H9 (cell line): ENCODE measurements at regions not wholly inside any gene's neighbourhood (a gene's known extent, or its start where the extent isn't known, plus 50 kb on each side); places are given as distances from the start of the nearest gene placed in this dataset.

Experiments used
- DNase-seq: peaks from one replicate; pipeline ENCODE4 v3.0.0-alpha.2; 2017
- H2AFZ ChIP-seq: one replicate; pipeline ENCODE4 v1.6.1; 2013; ENCODE audit warnings: mild to moderate bottlenecking, low read length, control low read depth, moderate library complexity
- H2AK5ac ChIP-seq: 2 replicates; pipeline ENCODE4 v1.6.1; 2013; ENCODE audit warnings: low read length, control low read depth, mixed read lengths; ENCODE audit not compliant: insufficient read length
- H2BK120ac ChIP-seq: one replicate; pipeline ENCODE4 v1.6.1; 2013; ENCODE audit warnings: low read depth, mild to moderate bottlenecking, low read length, control low read depth, inconsistent platforms; ENCODE audit not compliant: poor library complexity, severe bottlenecking
- H2BK12ac ChIP-seq: 2 replicates; pipeline ENCODE4 v1.6.1; 2013; ENCODE audit warnings: low read length, control low read depth, mixed read lengths, low read depth; ENCODE audit not compliant: insufficient read length
- H2BK15ac ChIP-seq: 2 replicates; pipeline ENCODE4 v1.6.1; 2013; ENCODE audit warnings: low read depth, low read length, control low read depth
- H2BK20ac ChIP-seq: one replicate; pipeline ENCODE4 v1.6.1; 2013; ENCODE audit warnings: low read depth, mild to moderate bottlenecking, low read length, control low read depth, inconsistent platforms; ENCODE audit not compliant: poor library complexity, severe bottlenecking
- H2BK5ac ChIP-seq: 2 replicates; pipeline ENCODE4 v1.6.1; 2013; ENCODE audit warnings: low read length, control low read depth, mixed read lengths; ENCODE audit not compliant: insufficient read length
- H3K14ac ChIP-seq: 2 replicates; pipeline ENCODE4 v1.6.1; 2013; ENCODE audit warnings: low read length, control low read depth; ENCODE audit not compliant: insufficient read depth
- H3K18ac ChIP-seq: 2 replicates; pipeline ENCODE4 v1.6.1; 2013; ENCODE audit warnings: low read depth, mild to moderate bottlenecking, mixed read lengths, low read length, control low read depth; ENCODE audit not compliant: insufficient read length
- H3K23ac ChIP-seq: 2 replicates; pipeline ENCODE4 v1.6.1; 2013; ENCODE audit warnings: low read length, control low read depth, mixed read lengths, low read depth; ENCODE audit not compliant: insufficient read length
- H3K23me2 ChIP-seq: 2 replicates; pipeline ENCODE4 v1.6.1; 2013; ENCODE audit warnings: low read depth, mild to moderate bottlenecking, mixed read lengths, low read length, control low read depth; ENCODE audit not compliant: insufficient read length, poor library complexity, severe bottlenecking
- H3K27ac ChIP-seq: 2 replicates; pipeline ENCODE4 v1.5.1; 2013; ENCODE audit warnings: low read length, control low read depth, mixed read lengths, low read depth; ENCODE audit not compliant: insufficient read length
- H3K27me3 ChIP-seq: 2 replicates; pipeline ENCODE4 v1.6.1; 2013; ENCODE audit warnings: low read length, control low read depth, inconsistent platforms; ENCODE audit not compliant: insufficient read depth
- H3K4ac ChIP-seq: 2 replicates; pipeline ENCODE4 v1.6.1; 2013; ENCODE audit warnings: low read depth, mild to moderate bottlenecking, control low read depth, inconsistent platforms, low read length, moderate library complexity
- H3K4me1 ChIP-seq: 2 replicates; pipeline ENCODE4 v1.6.1; 2013; ENCODE audit warnings: low read length, control low read depth, inconsistent platforms; ENCODE audit not compliant: insufficient read depth
- H3K4me2 ChIP-seq: 2 replicates; pipeline ENCODE4 v1.6.1; 2013; ENCODE audit warnings: low read length, control low read depth, mixed read lengths; ENCODE audit not compliant: insufficient read length, insufficient read depth
- H3K56ac ChIP-seq: 2 replicates; pipeline ENCODE4 v1.6.1; 2013; ENCODE audit warnings: low read depth, mild to moderate bottlenecking, mixed read lengths, low read length, control low read depth; ENCODE audit not compliant: insufficient read length
- H3K79me1 ChIP-seq: 2 replicates; pipeline ENCODE4 v1.6.1; 2013; ENCODE audit warnings: low read depth, mild to moderate bottlenecking, moderate library complexity, low read length, control low read depth, inconsistent platforms; ENCODE audit not compliant: insufficient read depth, poor library complexity, severe bottlenecking
- H3K79me2 ChIP-seq: 2 replicates; pipeline ENCODE4 v1.6.1; 2013; ENCODE audit warnings: low read length, control low read depth, inconsistent platforms; ENCODE audit not compliant: insufficient read depth
- H3K9ac ChIP-seq: 2 replicates; pipeline ENCODE4 v1.6.1; 2013; ENCODE audit warnings: low read length, control low read depth, mixed read lengths; ENCODE audit not compliant: insufficient read length; ENCODE audit errors: extremely low read depth
- H3K9me3 ChIP-seq: one replicate; pipeline ENCODE4 v1.6.1; 2013; ENCODE audit warnings: low read depth, low read length, inconsistent platforms; ENCODE audit not compliant: control insufficient read depth
- H3T11ph ChIP-seq: one replicate; pipeline ENCODE4 v1.6.1; 2013; ENCODE audit warnings: mild to moderate bottlenecking, low read length, control low read depth, inconsistent platforms
- H4K20me1 ChIP-seq: one replicate; pipeline ENCODE4 v1.6.1; 2013; ENCODE audit not compliant: control insufficient read depth, insufficient read length, insufficient read depth
- H4K5ac ChIP-seq: 2 replicates; pipeline ENCODE4 v1.6.1; 2013; ENCODE audit warnings: low read depth, mild to moderate bottlenecking, mixed read lengths, low read length, control low read depth; ENCODE audit not compliant: insufficient read length
- H4K8ac ChIP-seq: replicated peaks from 2 replicates; pipeline ENCODE4 v1.6.1; 2013; ENCODE audit warnings: low read length, control low read depth, mixed read lengths, low read depth; ENCODE audit not compliant: insufficient read length
- H4K91ac ChIP-seq: 2 replicates; pipeline ENCODE4 v1.6.1; 2013; ENCODE audit warnings: low read depth, mild to moderate bottlenecking, moderate library complexity, mixed read lengths, low read length, control low read depth; ENCODE audit not compliant: insufficient read length
- H3K27ac Mint-ChIP-seq, 3 experiments: 2 replicates in 2 of 3; 3 replicates in 1 of 3; pipeline ENCODE4 v1.8.0; 2020 to 2021; ENCODE audit warnings: mixed read lengths in 3 of 3, mild to moderate bottlenecking in 1 of 3, moderate library complexity in 1 of 3
- H3K27me3 Mint-ChIP-seq: 2 replicates; pipeline ENCODE4 v1.8.0; 2021; ENCODE audit warnings: low read depth, mild to moderate bottlenecking, moderate library complexity, mixed read lengths
- H3K36me3 Mint-ChIP-seq, 3 experiments: 2 replicates in 2 of 3; 3 replicates in 1 of 3; pipeline ENCODE4 v1.8.0; 2020 to 2021; ENCODE audit warnings: low read depth in 3 of 3, mixed read lengths in 3 of 3; ENCODE audit not compliant: insufficient read depth in 1 of 3
- H3K4me1 Mint-ChIP-seq, 2 experiments: 2 replicates each; pipeline ENCODE4 v1.8.0; 2020; ENCODE audit warnings: mixed read lengths in 2 of 2
- H3K4me3 Mint-ChIP-seq, 2 experiments: 2 replicates in 1 of 2; 3 replicates in 1 of 2; pipeline ENCODE4 v1.8.0; 2020 to 2021; ENCODE audit warnings: mild to moderate bottlenecking in 2 of 2, mixed read lengths in 2 of 2, moderate library complexity in 1 of 2
- H3K9me3 Mint-ChIP-seq, 2 experiments: 2 replicates in 1 of 2; 3 replicates in 1 of 2; pipeline ENCODE4 v1.8.0; 2020; ENCODE audit warnings: mild to moderate bottlenecking in 2 of 2, mixed read lengths in 2 of 2, moderate library complexity in 1 of 2
- WGBS: extraction: QIAGEN DNeasy Blood & Tissue Kit; methylation state at CpG from one replicate; pipeline ENCODE4 v1.1.7; 2013; ENCODE audit warnings: missing lambda C conversion rate, low lambda C conversion rate, mixed read lengths; ENCODE audit not compliant: insufficient read length; ENCODE audit errors: extremely low coverage; 5-methylcytosine and 5-hydroxymethylcytosine counted together
- TF ChIP-seq, protein P1 (sequence below): fragments of 200-600 bp; sonication (generic); conservative IDR thresholded peaks from 3 replicates; pipeline ENCODE4 v1.8.0; 2021; ENCODE audit warnings: antibody characterized with exemption, mild to moderate bottlenecking

GRCh38 chr18:44324361-44324760, 356.3 kb upstream of the SETBP1 start:
- Histone ChIP-seq H3K79me2 (no peaks in the 10 kb centered on the region), H3K4ac (no peak overlapping the region), H3K79me1 (no peaks in the 10 kb centered on the region), H3K23ac (no peak overlapping the region), H2BK15ac (no peak overlapping the region), H3K27me3 (no peaks in the 10 kb centered on the region), H2AK5ac (no peak overlapping the region), H3K56ac (no peak overlapping the region), H3K27ac (no peak overlapping the region), H2AFZ (no peak overlapping the region), H4K20me1 (no peaks in the 10 kb centered on the region), H3K18ac (no peak overlapping the region), H3K14ac (no peak overlapping the region), H4K91ac (no peak overlapping the region), H3K23me2 (no peaks in the 10 kb centered on the region), H4K5ac (no peak overlapping the region), H3K4me1 (no peaks in the 10 kb centered on the region), H3K4me2 (no peak overlapping the region), H4K8ac (no peak overlapping the region), H3T11ph (no peak overlapping the region), H2BK20ac (no peak overlapping the region), H3K9me3 (no peaks in the 10 kb centered on the region), H2BK5ac (no peak overlapping the region), H2BK120ac (no peak overlapping the region), H3K9ac (no peak overlapping the region), H2BK12ac (no peak overlapping the region)
- TF ChIP-seq, protein P1, sequence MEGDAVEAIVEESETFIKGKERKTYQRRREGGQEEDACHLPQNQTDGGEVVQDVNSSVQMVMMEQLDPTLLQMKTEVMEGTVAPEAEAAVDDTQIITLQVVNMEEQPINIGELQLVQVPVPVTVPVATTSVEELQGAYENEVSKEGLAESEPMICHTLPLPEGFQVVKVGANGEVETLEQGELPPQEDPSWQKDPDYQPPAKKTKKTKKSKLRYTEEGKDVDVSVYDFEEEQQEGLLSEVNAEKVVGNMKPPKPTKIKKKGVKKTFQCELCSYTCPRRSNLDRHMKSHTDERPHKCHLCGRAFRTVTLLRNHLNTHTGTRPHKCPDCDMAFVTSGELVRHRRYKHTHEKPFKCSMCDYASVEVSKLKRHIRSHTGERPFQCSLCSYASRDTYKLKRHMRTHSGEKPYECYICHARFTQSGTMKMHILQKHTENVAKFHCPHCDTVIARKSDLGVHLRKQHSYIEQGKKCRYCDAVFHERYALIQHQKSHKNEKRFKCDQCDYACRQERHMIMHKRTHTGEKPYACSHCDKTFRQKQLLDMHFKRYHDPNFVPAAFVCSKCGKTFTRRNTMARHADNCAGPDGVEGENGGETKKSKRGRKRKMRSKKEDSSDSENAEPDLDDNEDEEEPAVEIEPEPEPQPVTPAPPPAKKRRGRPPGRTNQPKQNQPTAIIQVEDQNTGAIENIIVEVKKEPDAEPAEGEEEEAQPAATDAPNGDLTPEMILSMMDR: no peak
- Mint-ChIP-seq H3K36me3 (no peaks in the 10 kb centered on the region), H3K4me3 (no peak overlapping the region), H3K9me3 (no peaks in the 10 kb centered on the region; a peak in 1 of 5 replicates), H3K27ac (no peak overlapping the region), H3K27me3 (no peaks in the 10 kb centered on the region), H3K4me1 (no peaks in the 10 kb centered on the region)
- no CpG with 5 or more reads among the region's 2 CpGs for WGBS
- DNase-seq: no peak
